Prostate gland (tissue), 2 donors: ENCODE measurements at regions not wholly inside any gene's neighbourhood (a gene's known extent, or its start where the extent isn't known, plus 50 kb on each side); places are given as distances from the start of the nearest gene placed in this dataset.

Experiments used
- POLR2A ChIP-seq: fragments of 450-650 bp; IDR thresholded peaks from one replicate; pipeline ENCODE4 v1.6.1; 2016; ENCODE audit warnings: antibody characterized with exemption, mild to moderate bottlenecking
- POLR2AphosphoS5 ChIP-seq: sonication (generic); formaldehyde crosslinking; IDR thresholded peaks from one replicate; pipeline ENCODE4 v1.6.1; 2017; ENCODE audit warnings: antibody characterized with exemption
- TF ChIP-seq, protein P1 (sequence below), 4 experiments: fragments of 200-600 bp in 2 of 4; fragments of 450-650 bp in 2 of 4; sonication (generic) in 2 of 4; IDR thresholded peaks; 1 replicate in 3 of 4; 2 replicates in 1 of 4; pipeline ENCODE4 v1.5.1; 2016 to 2019; ENCODE audit warnings: antibody characterized with exemption in 4 of 4, mild to moderate bottlenecking in 2 of 4, moderate library complexity in 2 of 4

GRCh38 chr14:34035177-34035933 is 84.5 kb upstream of the EGLN3 start:
- TF ChIP-seq, protein P1, sequence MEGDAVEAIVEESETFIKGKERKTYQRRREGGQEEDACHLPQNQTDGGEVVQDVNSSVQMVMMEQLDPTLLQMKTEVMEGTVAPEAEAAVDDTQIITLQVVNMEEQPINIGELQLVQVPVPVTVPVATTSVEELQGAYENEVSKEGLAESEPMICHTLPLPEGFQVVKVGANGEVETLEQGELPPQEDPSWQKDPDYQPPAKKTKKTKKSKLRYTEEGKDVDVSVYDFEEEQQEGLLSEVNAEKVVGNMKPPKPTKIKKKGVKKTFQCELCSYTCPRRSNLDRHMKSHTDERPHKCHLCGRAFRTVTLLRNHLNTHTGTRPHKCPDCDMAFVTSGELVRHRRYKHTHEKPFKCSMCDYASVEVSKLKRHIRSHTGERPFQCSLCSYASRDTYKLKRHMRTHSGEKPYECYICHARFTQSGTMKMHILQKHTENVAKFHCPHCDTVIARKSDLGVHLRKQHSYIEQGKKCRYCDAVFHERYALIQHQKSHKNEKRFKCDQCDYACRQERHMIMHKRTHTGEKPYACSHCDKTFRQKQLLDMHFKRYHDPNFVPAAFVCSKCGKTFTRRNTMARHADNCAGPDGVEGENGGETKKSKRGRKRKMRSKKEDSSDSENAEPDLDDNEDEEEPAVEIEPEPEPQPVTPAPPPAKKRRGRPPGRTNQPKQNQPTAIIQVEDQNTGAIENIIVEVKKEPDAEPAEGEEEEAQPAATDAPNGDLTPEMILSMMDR (IDR thresholded peaks at IDR 0.05) = no peak
- TF ChIP-seq POLR2AphosphoS5 = no peak
- TF ChIP-seq POLR2A = no peak
